GM19372 (cell line): ENCODE measurements at regions not wholly inside any gene's neighbourhood (a gene's known extent, or its start where the extent isn't known, plus 50 kb on each side); places are given as distances from the start of the nearest gene placed in this dataset.
"Not testable (repeated sequence)": the region's sequence is repeated elsewhere in the genome, so short reads cannot be mapped to it uniquely, and the experiment has no call there.

Experiments
- ATAC-seq: cut with Tn5 transposase; IDR thresholded peaks from one replicate; pipeline ENCODE4 v1.9.1; 2021; ENCODE audit warnings: mild to moderate bottlenecking, low read depth, moderate library complexity; ENCODE audit not compliant: unreplicated experiment

GRCh38 chr1:146656356-146657060 lies 281.6 kb upstream of the NBPF12 start:
- not testable (repeated sequence) for ATAC-seq

- not testable (repeated sequence) for ATAC-seq
These were observed 283.4 kb upstream of the NBPF12 start for GRCh38 chr1:146654763-146655162.

- ATAC-seq, result not testable (repeated sequence)
These were observed 292.0 kb upstream of the NBPF12 start for GRCh38 chr1:146645978-146646604.

- ATAC-seq, result not testable (repeated sequence)
These were observed 296.6 kb upstream of the NBPF12 start for GRCh38 chr1:146641534-146641933.

DNA sequence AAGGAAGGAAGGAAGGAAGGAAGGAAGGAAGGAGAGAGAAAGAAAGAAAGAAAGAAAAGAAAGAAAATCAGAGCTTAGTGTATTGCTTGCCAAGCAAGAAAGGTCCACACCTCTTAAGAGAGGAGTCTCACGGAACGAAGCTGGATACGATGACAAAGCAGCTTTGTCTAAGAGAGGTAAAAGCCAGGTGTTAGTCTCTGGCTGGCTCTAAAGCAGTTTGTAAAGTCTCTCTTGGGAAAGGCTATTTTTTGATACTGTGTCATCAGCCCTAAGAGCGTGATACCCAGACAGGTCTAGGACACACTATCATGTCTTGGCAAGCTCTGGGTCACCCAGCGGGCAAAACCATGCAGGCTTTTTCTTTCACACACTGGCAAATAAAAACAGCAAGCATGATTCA lies 297.5 kb upstream of the NBPF12 start:
- ATAC-seq, result not testable (repeated sequence)

DNA sequence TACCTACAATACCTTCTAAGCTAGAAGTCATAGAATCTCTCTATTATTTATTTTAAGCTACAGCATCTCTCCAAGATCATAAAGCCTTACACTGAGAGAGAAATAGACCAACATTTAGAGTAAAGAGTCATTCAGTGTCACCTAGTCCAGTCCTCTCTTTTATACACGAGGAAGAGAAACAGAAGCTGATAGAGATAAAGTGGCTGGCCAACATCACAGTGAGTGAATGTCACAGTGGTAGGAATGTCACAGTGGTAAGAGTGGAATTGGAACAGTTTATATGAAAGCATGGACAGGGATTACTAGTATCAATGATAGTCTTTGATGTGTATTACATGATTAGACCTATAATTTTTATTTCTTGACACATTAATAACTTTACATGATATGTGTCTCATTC lies 307.8 kb upstream of the NBPF12 start:
- ATAC-seq, result not testable (repeated sequence)

- not testable (repeated sequence) for ATAC-seq
These were observed 319.5 kb upstream of the NBPF12 start for GRCh38 chr1:146618582-146618981.

GRCh38 chr1:146604681-146605080 lies 333.4 kb upstream of the NBPF12 start:
- not testable (repeated sequence) for ATAC-seq

- not testable (repeated sequence) for ATAC-seq
These were observed 337.3 kb upstream of the NBPF12 start for GRCh38 chr1:146600720-146601307.

DNA sequence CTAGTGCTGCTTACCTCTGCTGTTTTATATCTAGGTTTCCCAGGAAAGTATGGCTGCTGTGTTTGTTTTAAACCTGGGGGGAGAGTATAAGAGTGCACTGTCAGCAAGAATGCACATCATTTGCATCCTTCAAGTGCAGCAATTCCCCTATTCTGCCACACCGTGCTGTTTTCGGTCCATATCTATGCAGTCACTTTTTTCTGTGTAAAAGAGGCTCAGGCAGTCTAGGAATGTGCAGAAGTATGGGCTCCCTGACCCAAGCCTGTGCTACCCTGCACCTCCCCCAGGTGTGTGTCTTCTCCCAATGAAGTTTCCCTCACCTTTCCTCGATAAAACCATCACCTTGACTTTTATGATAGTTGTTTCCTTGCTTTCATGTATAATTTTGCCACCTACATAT lies 338.2 kb upstream of the NBPF12 start:
- ATAC-seq, result not testable (repeated sequence)

DNA sequence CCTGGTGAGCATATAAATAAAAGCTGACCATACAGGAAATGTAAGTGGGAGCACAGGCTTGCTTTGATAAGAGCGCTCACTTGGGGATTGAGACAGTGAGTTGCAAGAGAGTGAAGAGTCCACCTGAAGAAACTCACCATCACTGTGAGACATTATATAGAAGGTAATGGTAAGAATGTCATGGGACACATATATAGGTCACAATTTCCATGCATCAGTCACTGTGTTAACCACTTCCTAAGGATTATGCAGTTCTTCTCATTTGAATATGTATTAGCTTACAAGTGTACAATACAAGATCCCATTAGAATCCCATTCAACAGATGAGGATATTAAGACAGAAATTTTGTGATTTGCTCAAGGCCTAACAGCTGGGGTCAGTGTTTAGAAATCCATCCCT lies 352.4 kb upstream of the NOTCH2NLA start:
- ATAC-seq, result not testable (repeated sequence)

DNA sequence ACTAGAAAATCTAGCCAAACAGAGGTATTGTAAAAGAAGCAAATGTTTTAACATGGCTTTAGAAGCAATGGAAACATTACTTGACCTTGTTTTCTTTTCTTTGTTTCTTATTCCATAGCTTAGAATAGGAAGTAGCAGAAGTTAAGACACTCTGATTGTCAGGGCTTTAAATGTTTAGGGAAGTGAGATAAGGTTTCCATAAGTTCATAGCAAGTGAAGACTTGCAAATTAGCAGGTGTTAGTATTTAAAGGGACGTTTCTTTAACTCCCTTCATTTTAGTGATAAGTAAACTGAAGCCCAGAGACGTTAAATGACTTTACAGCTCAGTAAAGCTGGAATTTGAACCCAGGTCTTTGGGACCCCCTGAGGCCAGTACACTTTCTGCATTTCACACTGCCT lies 338.7 kb upstream of the NOTCH2NLA start:
- not testable (repeated sequence) for ATAC-seq

DNA sequence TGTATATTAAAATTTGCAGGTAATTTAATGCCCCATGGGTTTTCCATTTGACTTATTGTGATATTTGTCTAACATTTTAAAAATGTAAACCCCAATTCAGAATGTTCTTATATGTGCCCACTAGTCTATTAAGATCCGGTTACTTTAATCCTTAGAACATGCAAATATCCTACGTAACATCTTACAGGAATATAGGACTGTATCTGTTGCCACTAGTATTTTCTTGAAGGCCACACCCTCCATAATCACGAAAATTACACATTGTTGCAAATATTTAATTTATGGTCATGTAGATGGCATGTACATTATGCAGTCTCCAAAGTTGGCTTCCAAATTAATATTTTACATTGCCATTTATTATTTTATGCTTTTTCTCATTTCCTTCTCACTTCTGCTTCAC lies 329.2 kb upstream of the NOTCH2NLA start:
- ATAC-seq, result not testable (repeated sequence)

DNA sequence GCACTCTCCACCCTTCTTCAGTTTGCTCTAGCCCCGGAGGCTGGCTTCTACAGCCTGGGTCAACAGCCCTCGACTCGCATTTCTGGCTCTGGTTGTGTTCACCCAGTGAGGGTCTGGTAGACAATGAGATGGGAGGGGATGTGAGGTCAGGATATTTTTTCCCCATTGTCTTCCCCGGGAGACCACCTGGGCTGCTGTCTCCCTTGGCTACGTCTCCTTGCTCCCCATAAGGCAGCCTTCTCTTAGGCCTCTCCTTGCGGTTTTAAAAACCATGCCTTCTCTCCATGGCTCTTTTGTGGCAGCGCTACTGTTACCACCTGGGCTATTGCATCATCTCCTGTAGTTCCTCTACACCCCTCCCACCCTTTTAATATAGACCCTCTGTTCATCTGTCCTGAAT lies 327.6 kb upstream of the NOTCH2NLA start:
- ATAC-seq, result not testable (repeated sequence)

GRCh38 chr1:146552414-146552813 lies 323.6 kb upstream of the NOTCH2NLA start:
- ATAC-seq, result not testable (repeated sequence)

DNA sequence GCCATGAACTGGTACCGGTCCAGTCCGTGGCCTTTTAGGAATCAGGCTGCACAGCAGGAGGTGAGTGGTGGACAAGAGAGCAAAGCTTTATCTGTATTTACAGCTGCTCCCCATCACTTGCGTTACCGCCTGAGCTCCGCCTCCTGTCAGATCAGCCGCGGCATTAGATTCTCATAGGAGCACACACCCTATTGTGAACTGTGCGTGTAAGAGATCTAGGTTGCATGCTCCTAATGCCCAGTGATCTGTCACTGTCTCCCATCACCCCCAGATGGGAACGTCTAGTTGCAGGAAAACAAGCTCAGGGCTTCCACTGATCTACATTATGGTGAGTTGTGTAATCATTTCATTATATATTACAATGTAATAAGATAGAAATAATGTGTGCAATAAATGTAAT lies 319.9 kb upstream of the NOTCH2NLA start:
- ATAC-seq, result not testable (repeated sequence)

- ATAC-seq, result not testable (repeated sequence)
These were observed 317.4 kb upstream of the NOTCH2NLA start for GRCh38 chr1:146546189-146546588.

DNA sequence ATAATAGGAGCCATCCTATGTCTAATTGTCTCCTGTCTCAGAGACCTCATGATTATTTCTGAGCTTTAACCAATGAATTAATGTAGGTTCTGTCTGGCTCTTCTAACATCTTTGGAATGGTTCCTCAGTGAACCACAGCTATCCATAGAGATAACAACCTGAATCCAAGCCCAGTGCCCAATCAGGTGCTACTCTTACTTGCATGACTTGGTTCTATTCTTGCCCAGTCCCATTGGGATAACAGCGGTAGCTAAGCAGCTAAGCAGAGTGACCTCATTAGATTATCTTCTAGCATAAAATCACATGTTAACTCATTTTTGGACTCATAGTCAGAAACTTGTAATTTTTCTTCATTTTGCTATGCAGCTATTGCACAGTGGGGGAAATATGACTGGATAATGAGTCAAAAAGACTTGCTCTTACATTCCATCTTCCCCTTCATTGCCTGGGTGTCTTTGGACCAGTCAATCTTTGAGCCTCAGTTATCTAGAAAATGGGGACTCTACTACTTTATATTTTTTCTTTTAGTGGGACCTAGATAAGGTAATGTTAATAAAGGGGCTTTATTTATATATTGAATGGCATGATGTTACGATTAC lies 309.1 kb upstream of the NOTCH2NLA start:
- ATAC-seq, result not testable (repeated sequence)

DNA sequence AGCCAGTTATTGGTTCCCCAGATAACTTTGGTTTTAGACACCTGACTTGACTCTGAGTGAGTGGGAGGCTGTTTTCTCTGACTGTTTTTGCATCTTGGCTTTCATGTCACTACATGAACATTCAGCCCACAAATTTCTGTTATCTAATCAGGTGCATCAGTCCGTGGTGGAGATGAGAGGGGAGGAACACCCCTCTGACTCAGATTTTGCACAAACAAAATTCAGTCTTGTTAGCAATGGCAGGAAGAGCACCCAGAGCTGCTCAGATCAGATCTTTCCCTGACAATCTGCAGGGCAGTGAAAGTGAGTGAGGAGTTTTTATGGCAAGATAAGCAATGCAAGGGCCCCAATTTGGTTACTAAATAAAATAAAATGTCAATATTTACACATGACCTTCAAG lies 307.2 kb upstream of the NOTCH2NLA start:
- not testable (repeated sequence) for ATAC-seq

GRCh38 chr1:146535575-146535974 lies 306.8 kb upstream of the NOTCH2NLA start:
- not testable (repeated sequence) for ATAC-seq

- not testable (repeated sequence) for ATAC-seq
These were observed 302.1 kb upstream of the NOTCH2NLA start for GRCh38 chr1:146530958-146531357.
